GM23338 (cell line): ENCODE measurements at regions not wholly inside any gene's neighbourhood (a gene's known extent, or its start where the extent isn't known, plus 50 kb on each side); places are given as distances from the start of the nearest gene placed in this dataset.

Experiments
- ATAC-seq: fragments of 200-7000 bp; cut with Tn5 transposase; 3 replicates; pipeline ENCODE4 v1.9.1; 2020
- DNase-seq: peaks from one replicate; pipeline ENCODE4 v3.0.0-alpha.2; 2015; ENCODE audit warnings: low spot score
- H2AFZ ChIP-seq: fragments of 200-600 bp; sonication (generic); 2 replicates; pipeline ENCODE4 v1.8.0; 2016; ENCODE audit warnings: antibody characterized with exemption, mild to moderate bottlenecking, moderate library complexity
- H3F3A ChIP-seq: fragments of 200-600 bp; sonication (generic); replicated peaks from 2 replicates; pipeline ENCODE4 v1.8.0; 2017; ENCODE audit warnings: antibody characterized with exemption, mixed run types, low read depth
- H3K27ac ChIP-seq: fragments of 200-600 bp; sonication (generic); 2 replicates; pipeline ENCODE4 v1.6.1; 2016; ENCODE audit warnings: low read depth
- H3K27me3 ChIP-seq: fragments of 200-600 bp; sonication (generic); 2 replicates; pipeline ENCODE4 v1.8.0; 2016; ENCODE audit warnings: mild to moderate bottlenecking, mixed run types, moderate library complexity; ENCODE audit not compliant: insufficient read depth
- H3K36me3 ChIP-seq: fragments of 200-600 bp; sonication (generic); 2 replicates; pipeline ENCODE4 v1.8.0; 2016; ENCODE audit warnings: mild to moderate bottlenecking; ENCODE audit not compliant: insufficient read depth
- H3K4me1 ChIP-seq: fragments of 200-600 bp; sonication (generic); 2 replicates; pipeline ENCODE4 v1.8.0; 2016; ENCODE audit warnings: mild to moderate bottlenecking, moderate library complexity; ENCODE audit not compliant: insufficient read depth
- H3K4me2 ChIP-seq: fragments of 200-600 bp; sonication (generic); 2 replicates; pipeline ENCODE4 v1.7.1; 2017; ENCODE audit warnings: mixed run types
- H3K4me3 ChIP-seq: fragments of 200-600 bp; sonication (generic); 2 replicates; pipeline ENCODE4 v1.6.1; 2016; ENCODE audit warnings: mixed run types
- H3K79me2 ChIP-seq: fragments of 200-600 bp; sonication (generic); replicated peaks from 2 replicates; pipeline ENCODE4 v1.8.0; 2017; ENCODE audit warnings: mild to moderate bottlenecking; ENCODE audit not compliant: insufficient read depth
- H3K9me2 ChIP-seq: fragments of 200-600 bp; sonication (generic); 2 replicates; pipeline ENCODE4 v1.8.0; 2017; ENCODE audit not compliant: insufficient read depth
- H4K20me1 ChIP-seq: fragments of 200-600 bp; sonication (generic); replicated peaks from 2 replicates; pipeline ENCODE4 v1.8.0; 2017; ENCODE audit warnings: mild to moderate bottlenecking; ENCODE audit not compliant: insufficient read depth
- H3K27ac Mint-ChIP-seq: 2 replicates; pipeline ENCODE4 v1.8.0; 2020; ENCODE audit warnings: inconsistent platforms, mild to moderate bottlenecking, moderate library complexity, mixed read lengths
- H3K27me3 Mint-ChIP-seq: 3 replicates; pipeline ENCODE4 v1.8.0; 2022; ENCODE audit warnings: low read depth, mild to moderate bottlenecking, moderate library complexity, mixed read lengths, inconsistent platforms; ENCODE audit not compliant: insufficient read depth, poor library complexity
- H3K36me3 Mint-ChIP-seq: 3 replicates; pipeline ENCODE4 v1.8.0; 2021; ENCODE audit warnings: low read depth, mild to moderate bottlenecking, inconsistent platforms, moderate library complexity, mixed read lengths
- H3K4me1 Mint-ChIP-seq: 3 replicates; pipeline ENCODE4 v1.8.0; 2020; ENCODE audit warnings: mild to moderate bottlenecking, inconsistent platforms, mixed read lengths
- H3K4me3 Mint-ChIP-seq: 3 replicates; pipeline ENCODE4 v1.8.0; 2021; ENCODE audit warnings: moderate library complexity, mild to moderate bottlenecking, inconsistent platforms, mixed read lengths
- H3K9me3 Mint-ChIP-seq: 3 replicates; pipeline ENCODE4 v1.8.0; 2020; ENCODE audit warnings: moderate library complexity, mild to moderate bottlenecking, inconsistent platforms, mixed read lengths
- CREB1 ChIP-seq: fragments of 250-450 bp; sonication (Bioruptor Pico); IDR thresholded peaks from 2 replicates; pipeline ENCODE4 v1.5.0; 2020; ENCODE audit warnings: low read depth, mild to moderate bottlenecking, moderate library complexity
- CTCF ChIP-seq, 2 experiments: fragments of 200-600 bp in 1 of 2; sonication (generic) in 1 of 2; conservative IDR thresholded peaks; 2 replicates each; pipeline versions ENCODE4 v1.5.1 to v1.6.1; 2016 to 2017; ENCODE audit warnings: antibody characterized with exemption in 2 of 2, low read depth in 2 of 2, mild to moderate bottlenecking in 2 of 2, moderate library complexity in 1 of 2
- JUNB ChIP-seq: IDR thresholded peaks from one replicate; pipeline ENCODE4 v1.6.1; 2016; ENCODE audit warnings: antibody characterized with exemption; ENCODE audit not compliant: unreplicated experiment
- ZNF114 ChIP-seq: fragments of 250-450 bp; sonication (Bioruptor Pico); IDR thresholded peaks from 2 replicates; pipeline ENCODE4 v1.5.0; 2020; ENCODE audit warnings: mild to moderate bottlenecking, moderate library complexity
- ZNF331 ChIP-seq: fragments of 250-450 bp; sonication (Bioruptor Pico); IDR thresholded peaks from 2 replicates; pipeline ENCODE4 v1.5.0; 2020; ENCODE audit warnings: low read depth, mild to moderate bottlenecking, moderate library complexity
- TF ChIP-seq, protein P1 (sequence below): IDR thresholded peaks from 2 replicates; pipeline ENCODE4 v1.6.1; 2016; ENCODE audit warnings: antibody characterized with exemption
- TF ChIP-seq, protein P2 (sequence below): IDR thresholded peaks from one replicate; pipeline ENCODE4 v1.6.1; 2018; ENCODE audit warnings: antibody characterized with exemption; ENCODE audit not compliant: unreplicated experiment

- no peak overlapping the region for H3K4me3 Mint-ChIP-seq
Observed at GRCh38 chr7:9983048-9983447, 990.6 kb upstream of the PHF14 start.

GRCh38 chr7:10015687-10016086 lies 958.0 kb upstream of the PHF14 start:
- Histone ChIP-seq H3K4me2 (no peak overlapping the region), H4K20me1 (no peaks in the 10 kb centered on the region), H3K36me3 (no peaks in the 10 kb centered on the region; the same call in 1 of the 2 replicates), H2AFZ (no peak overlapping the region), H3K4me1 (no peaks in the 10 kb centered on the region), H3F3A (no peaks in the 10 kb centered on the region), H3K27me3 (no peaks in the 10 kb centered on the region), H3K79me2 (no peaks in the 10 kb centered on the region), H3K4me3 (no peak overlapping the region), H3K27ac (no peak overlapping the region), H3K9me2 (no peaks in the 10 kb centered on the region)
- Mint-ChIP-seq H3K4me1 (no peaks in the 10 kb centered on the region), H3K9me3 (peaks cover 22% of the 10 kb centered on the region), H3K27ac (no peak overlapping the region), H3K27me3 (no peaks in the 10 kb centered on the region), H3K36me3 (peaks cover 18% of the 10 kb centered on the region; the same call in 2 of the 3 replicates), H3K4me3 (no peak overlapping the region)
- DNase-seq (no peak), ATAC-seq (no peak)
- no peak for TF ChIP-seq CREB1
- no peak for TF ChIP-seq JUNB
- no peak for TF ChIP-seq ZNF114
- TF ChIP-seq, protein P1, sequence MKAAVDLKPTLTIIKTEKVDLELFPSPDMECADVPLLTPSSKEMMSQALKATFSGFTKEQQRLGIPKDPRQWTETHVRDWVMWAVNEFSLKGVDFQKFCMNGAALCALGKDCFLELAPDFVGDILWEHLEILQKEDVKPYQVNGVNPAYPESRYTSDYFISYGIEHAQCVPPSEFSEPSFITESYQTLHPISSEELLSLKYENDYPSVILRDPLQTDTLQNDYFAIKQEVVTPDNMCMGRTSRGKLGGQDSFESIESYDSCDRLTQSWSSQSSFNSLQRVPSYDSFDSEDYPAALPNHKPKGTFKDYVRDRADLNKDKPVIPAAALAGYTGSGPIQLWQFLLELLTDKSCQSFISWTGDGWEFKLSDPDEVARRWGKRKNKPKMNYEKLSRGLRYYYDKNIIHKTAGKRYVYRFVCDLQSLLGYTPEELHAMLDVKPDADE: no peak
- TF ChIP-seq ZNF331: no peak

More at GRCh38 chr7:9983048-9983447, 990.6 kb upstream of the PHF14 start:
- Histone ChIP-seq H3K27me3 (no peaks in the 10 kb centered on the region), H4K20me1 (no peaks in the 10 kb centered on the region), H3K4me1 (no peaks in the 10 kb centered on the region), H3K79me2 (no peaks in the 10 kb centered on the region), H3K27ac (no peak overlapping the region), H3K36me3 (no peaks in the 10 kb centered on the region), H3K4me3 (no peak overlapping the region), H3F3A (no peaks in the 10 kb centered on the region), H3K9me2 (no peaks in the 10 kb centered on the region), H2AFZ (no peak overlapping the region), H3K4me2 (no peak overlapping the region)
- Mint-ChIP-seq H3K4me1 (no peaks in the 10 kb centered on the region), H3K9me3 (peaks cover 3% of the 10 kb centered on the region), H3K27me3 (no peaks in the 10 kb centered on the region), H3K27ac (no peak overlapping the region), H3K36me3 (0 out of 3 replicates have a peak, but pooled peaks cover 5% of the 10 kb centered on the region)
- DNase-seq (peak; percentile 34), ATAC-seq (peak; percentile 32; the same call in 1 of the 3 replicates)
- peak; percentile 43 to 54 for TF ChIP-seq CTCF (conservative IDR thresholded peaks at IDR 0.05; ENCODE audit: low read depth in 2 of 2)
- TF ChIP-seq, protein P2, sequence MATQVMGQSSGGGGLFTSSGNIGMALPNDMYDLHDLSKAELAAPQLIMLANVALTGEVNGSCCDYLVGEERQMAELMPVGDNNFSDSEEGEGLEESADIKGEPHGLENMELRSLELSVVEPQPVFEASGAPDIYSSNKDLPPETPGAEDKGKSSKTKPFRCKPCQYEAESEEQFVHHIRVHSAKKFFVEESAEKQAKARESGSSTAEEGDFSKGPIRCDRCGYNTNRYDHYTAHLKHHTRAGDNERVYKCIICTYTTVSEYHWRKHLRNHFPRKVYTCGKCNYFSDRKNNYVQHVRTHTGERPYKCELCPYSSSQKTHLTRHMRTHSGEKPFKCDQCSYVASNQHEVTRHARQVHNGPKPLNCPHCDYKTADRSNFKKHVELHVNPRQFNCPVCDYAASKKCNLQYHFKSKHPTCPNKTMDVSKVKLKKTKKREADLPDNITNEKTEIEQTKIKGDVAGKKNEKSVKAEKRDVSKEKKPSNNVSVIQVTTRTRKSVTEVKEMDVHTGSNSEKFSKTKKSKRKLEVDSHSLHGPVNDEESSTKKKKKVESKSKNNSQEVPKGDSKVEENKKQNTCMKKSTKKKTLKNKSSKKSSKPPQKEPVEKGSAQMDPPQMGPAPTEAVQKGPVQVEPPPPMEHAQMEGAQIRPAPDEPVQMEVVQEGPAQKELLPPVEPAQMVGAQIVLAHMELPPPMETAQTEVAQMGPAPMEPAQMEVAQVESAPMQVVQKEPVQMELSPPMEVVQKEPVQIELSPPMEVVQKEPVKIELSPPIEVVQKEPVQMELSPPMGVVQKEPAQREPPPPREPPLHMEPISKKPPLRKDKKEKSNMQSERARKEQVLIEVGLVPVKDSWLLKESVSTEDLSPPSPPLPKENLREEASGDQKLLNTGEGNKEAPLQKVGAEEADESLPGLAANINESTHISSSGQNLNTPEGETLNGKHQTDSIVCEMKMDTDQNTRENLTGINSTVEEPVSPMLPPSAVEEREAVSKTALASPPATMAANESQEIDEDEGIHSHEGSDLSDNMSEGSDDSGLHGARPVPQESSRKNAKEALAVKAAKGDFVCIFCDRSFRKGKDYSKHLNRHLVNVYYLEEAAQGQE: no peak
- TF ChIP-seq ZNF114: no peak
